Renal cortex interstitium (tissue), 11 donors: ENCODE measurements at regions not wholly inside any gene's neighbourhood (a gene's known extent, or its start where the extent isn't known, plus 50 kb on each side); places are given as distances from the start of the nearest gene placed in this dataset.
"Not testable (repeated sequence)": the region's sequence is repeated elsewhere in the genome, so short reads cannot be mapped to it uniquely, and the experiment has no call there.

Source experiments
- DNase-seq, 11 donors: peaks; one replicate each; pipeline ENCODE4 v3.0.0-alpha.2; 2013; ENCODE audit warnings: low read depth in 9 of 11, low spot score in 4 of 11; ENCODE audit errors: extremely low read depth in 1 of 11

- DNase-seq, result not testable (repeated sequence)
These were observed 307.3 kb upstream of the ZNF337 start for GRCh38 chr20:26003959-26004358.

- not testable (repeated sequence) for DNase-seq
These were observed 300.9 kb upstream of the ZNF337 start for GRCh38 chr20:25997367-25998038.

- DNase-seq, result no peak
These were observed 295.5 kb upstream of the ZNF337 start for GRCh38 chr20:25992146-25992545.

GRCh38 chr20:25991756-25992130, 295.1 kb upstream of the ZNF337 start:
- DNase-seq, result no peak

GRCh38 chr20:25991051-25991755, 294.6 kb upstream of the ZNF337 start:
- DNase-seq, result no peak

- not testable (repeated sequence) for DNase-seq
These were observed 293.0 kb upstream of the ZNF337 start for GRCh38 chr20:25989686-25990085.

GRCh38 chr20:25989196-25989595, 292.5 kb upstream of the ZNF337 start:
- DNase-seq, result no peak

- DNase-seq, result not testable (repeated sequence)
These were observed 291.4 kb upstream of the ZNF337 start for GRCh38 chr20:25987928-25988560.

- DNase-seq, result peak in 9 of 11 donors; percentile 17 to 58 (median 21)
These were observed 290.6 kb upstream of the ZNF337 start for GRCh38 chr20:25987073-25987927.

- no peak for DNase-seq
These were observed 288.9 kb upstream of the ZNF337 start for GRCh38 chr20:25985597-25985996.

GRCh38 chr20:25984933-25985332, 288.3 kb upstream of the ZNF337 start:
- peak in 2 of 11 donors; percentile 6 to 57 for DNase-seq

GRCh38 chr20:25982701-25983100, 286.0 kb upstream of the ZNF337 start:
- DNase-seq, result not testable (repeated sequence)

GRCh38 chr20:25978450-25979190, 282.0 kb upstream of the ZNF337 start:
- DNase-seq, result not testable (repeated sequence)

- DNase-seq, result not testable (repeated sequence)
These were observed 279.2 kb upstream of the ZNF337 start for GRCh38 chr20:25975816-25976215.

- DNase-seq, result not testable (repeated sequence)
These were observed 268.6 kb upstream of the ZNF337 start for GRCh38 chr20:25965203-25965602.

GRCh38 chr20:25953876-25954275, 257.2 kb upstream of the ZNF337 start:
- DNase-seq, result not testable (repeated sequence)

- not testable (repeated sequence) for DNase-seq
These were observed 238.6 kb upstream of the ZNF337 start for GRCh38 chr20:25935230-25935629.

GRCh38 chr20:25932806-25933205, 236.2 kb upstream of the ZNF337 start:
- not testable (repeated sequence) for DNase-seq

GRCh38 chr20:25932170-25932569, 235.5 kb upstream of the ZNF337 start:
- DNase-seq, result not testable (repeated sequence)
